NCI-H146 (cell line): ENCODE measurements at regions not wholly inside any gene's neighbourhood (a gene's known extent, or its start where the extent isn't known, plus 50 kb on each side); places are given as distances from the start of the nearest gene placed in this dataset.

ENCODE experiments used
- DNase-seq: peaks from one replicate; lab custom pipeline; 2025; lab: John Stamatoyannopoulos, UW

DNA sequence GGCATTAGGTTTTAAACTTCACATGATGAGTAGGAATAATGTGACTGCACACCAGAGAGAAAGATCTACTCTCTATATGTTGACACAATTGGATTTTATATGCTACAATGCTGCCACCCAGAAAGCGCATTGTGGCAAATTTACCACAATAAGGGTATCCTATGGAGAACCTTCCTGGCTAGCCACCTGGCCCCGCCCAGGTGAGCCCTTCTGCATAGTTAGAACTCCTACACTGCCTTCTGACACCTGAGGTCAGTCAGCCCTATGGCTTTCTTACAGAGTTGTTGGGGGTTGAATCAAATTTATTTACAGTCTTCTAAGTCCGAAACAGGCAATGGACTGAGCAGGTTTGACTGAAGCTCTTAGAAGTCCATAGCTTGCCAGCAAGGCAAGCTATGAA lies 153.8 kb upstream of the S100G start:
- no peak for DNase-seq

DNA sequence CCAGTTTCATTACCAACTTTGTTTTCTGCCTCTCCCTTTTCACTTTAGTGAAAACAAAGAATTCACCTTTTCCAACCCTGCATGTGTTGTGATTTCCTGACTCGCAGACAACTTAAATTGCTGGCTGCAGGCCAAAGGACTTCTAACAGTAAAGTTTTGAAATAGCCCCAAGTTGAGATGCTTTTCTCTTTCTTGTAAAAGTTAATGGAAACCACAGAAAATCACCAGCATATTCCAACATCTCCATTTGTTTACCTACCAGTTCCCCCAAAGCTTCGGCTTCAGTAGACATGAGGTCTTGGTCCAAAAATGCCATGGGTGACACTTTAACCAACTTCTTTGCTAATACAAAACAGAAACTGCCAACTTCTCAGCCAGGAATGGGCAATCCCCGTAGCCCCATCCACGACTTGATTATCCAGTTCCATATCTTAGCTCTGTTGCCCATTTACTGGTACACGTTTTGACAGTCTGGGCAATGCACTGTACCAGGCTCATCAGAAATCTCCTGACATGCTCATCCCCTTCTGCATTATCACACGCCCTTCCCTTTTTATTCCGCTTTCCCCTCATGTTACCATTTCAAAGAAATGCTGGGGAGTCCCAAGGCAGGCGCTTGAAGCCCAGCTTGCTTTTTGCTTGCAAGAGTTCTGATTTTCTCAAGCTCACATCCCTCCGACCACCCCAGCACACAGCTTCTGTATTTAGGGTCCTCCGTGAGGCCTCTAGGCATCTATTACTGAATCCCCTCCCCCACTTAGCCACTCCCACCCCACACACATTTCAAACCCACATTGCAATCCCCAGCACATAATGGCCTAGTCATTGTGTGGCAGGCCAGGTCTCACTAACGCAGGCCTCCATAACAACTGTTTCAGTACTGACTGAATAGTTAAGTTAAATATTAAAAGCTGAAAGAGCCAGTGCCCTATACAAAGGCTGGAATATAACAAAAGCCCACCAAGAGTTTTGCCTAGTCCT lies 137.9 kb upstream of the S100G start:
- no peak for DNase-seq

DNA sequence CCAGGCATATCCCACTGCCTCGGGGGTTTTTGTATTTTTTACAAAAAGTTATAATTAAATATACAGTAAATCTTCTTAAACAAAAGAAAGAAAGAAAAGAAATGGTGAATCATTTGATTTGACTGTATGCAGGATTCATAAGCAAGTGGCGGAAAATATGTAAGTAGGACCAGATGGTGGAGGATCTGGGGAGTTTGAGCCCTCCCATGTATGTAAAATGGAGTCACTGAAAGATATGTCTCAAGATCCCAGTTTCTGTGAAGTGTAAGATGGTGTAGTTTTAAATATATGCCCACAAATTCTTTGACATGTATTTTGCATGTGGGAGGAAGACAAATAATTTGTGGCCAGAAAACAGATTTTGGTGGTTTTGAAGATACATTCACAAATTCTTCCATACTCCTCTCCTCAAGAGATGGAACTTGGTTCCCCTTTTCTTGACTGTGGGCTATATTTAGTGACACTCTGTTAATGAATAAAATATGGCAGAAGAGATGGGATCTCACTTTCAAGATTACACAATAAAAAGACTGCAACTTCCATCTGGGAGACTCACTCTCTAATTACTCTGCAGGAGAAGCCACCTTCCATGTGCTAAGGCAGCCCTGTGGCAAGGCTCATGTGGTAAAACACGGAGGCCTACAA lies 133.6 kb upstream of the S100G start:
- no peak for DNase-seq

DNA sequence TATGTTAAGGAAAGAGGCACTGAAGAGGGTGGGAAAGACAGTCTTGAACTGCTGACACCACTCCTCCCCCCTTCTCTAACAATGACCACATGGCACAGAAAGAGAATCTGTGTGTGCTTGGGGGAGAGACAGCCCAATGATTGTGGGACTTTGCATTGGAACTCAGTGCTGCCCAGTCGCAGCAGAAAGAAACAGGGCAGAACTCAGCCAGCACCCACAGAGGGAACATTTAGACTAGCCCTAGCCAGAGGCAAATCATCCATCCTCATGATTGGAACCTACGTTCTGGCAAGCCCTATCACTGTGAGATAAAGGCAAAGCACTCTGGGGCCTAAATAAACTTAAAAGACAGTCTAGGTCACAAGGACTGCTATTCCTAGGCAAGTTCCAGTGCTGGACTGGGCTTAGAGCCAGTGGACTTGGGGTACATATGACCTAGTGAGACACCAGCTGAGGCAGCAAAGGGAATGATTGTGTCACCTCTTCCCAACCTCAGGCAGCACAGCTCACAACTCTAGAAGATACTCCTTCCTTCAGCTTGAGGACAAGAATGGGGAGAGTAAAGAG lies 132.8 kb upstream of the S100G start:
- no peak for DNase-seq

DNA sequence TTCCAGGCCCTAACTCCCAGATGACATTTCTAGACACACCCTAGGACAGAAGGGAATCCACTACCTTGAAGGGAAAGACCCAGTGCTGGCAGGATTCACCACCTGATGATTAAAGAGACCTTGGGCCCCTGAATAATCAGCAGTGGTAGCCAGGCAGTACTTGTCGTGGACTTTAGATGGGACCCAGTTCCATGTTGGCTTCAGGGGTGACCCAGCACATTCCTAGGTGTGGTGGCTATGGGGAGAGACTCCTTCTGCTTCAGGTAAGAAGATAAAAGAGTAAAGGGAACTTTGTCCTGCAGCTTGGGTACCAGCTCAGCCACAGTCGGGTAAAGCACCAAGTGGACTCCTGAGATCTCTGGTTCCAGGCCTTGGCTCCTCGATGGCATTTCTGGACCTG lies 131.8 kb upstream of the S100G start:
- DNase-seq = no peak

DNA sequence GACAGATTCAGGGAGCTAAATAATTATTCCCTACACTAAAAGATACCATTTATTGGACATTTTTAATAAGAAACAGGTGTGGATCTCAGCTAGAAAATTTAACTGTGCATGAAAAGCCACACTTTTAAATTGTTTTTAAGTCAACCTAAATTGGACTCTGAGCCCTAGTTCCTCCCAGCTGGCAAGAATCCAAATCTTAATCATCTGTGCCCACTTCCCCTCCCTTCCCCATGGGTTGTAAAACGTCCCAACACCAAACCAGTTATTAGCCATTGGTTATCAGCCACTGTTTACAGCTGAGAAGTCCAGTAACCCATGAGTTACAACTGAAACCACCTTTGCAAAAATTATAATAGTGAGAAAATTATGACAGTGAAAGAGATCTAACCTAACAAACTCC lies 125.6 kb upstream of the S100G start:
- DNase-seq = no peak

DNA sequence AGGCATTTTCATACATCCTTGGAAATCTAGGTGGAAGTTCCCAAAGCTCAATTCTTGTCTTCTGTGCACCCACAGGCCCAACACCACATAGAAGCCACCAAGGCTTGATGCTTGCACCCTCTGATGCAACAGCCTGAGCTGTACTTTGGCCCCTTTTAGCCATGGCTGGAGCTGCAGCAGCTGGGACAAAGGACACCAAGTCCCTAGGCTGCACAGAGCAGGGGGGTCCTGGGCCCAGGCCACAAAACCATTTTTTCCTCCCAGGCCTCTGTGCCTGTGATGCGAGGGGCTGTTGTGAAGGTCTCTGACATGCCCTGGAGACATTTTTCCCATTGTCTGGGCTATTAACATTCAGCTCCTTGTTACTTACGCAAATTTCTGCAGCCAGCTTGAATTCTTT lies 124.0 kb upstream of the S100G start:
- no peak for DNase-seq

DNA sequence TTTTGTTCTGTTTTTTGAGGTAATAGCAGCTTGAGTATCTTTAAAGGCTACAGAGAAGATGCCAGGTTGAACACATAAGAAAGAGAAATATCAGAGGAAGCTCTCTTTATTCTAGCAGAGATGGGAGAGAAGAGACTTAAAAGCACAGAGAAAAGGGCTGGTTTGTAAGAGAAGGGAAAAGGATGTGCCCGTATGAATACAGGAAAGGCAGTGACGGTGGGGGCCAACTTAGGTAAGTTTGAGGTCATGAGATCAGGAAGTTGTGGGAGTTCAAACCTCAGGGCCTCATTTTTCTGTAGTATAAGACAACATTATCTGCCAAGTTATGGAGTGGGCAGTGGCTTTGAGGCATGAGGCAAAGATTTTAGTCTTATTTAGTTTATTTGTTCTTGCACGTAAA lies 121.3 kb upstream of the S100G start:
- no peak for DNase-seq
